Activated T-cell treated with anti-CD3 and anti-CD28 coated beads, Interleukin-2, amount 50 U/mL, for 48 hours (primary cell): ENCODE measurements at regions not wholly inside any gene's neighbourhood (a gene's known extent, or its start where the extent isn't known, plus 50 kb on each side); places are given as distances from the start of the nearest gene placed in this dataset.
A peak's percentile ranks its signal among the peaks of the same experiment; 100 is the strongest.

Source experiments
- DNase-seq, 2 experiments: peaks; one replicate each; pipeline ENCODE4 v3.0.0-alpha.2; 2020

DNA sequence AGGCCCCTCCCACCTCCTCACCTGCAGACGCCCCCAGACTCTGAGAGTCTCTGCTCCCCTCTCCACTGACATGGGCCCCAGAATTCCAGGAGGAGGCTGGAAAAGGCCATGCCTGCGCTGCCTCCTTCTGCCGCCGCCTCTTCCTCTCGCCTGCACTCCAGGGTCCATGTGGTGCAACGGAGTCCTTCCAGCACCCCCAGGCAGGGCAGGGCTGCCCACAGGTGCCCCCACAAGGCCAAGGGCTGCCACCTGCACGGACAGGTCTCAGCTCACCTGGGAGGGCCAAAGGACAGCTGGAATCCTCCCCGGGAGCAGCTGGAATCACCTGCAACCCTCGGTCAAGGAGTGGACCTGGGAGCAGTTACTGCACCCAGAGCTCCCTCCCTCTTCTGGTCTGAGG, 194.9 kb downstream of the RBFOX3 start:
- no peak for DNase-seq

DNA sequence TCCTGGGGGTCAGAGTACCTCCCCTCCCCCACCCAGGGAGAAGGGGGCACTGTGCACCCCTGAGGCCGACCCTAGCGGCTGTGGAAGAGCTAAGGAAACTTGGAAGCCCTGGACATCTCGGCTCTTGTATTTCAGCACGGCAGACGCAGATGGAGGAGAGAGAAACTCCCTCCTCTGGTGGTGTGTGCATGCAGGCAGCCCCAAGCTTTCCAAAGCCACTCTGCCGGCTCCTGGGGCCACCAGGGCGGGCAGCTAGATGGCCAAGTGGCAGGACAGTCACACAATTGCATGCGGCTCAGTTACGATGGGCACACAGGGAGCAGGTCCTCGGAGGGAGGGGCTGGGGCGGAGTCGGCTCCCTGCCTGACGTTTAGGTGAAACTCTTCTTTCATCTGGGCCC, 195.5 kb downstream of the RBFOX3 start:
- DNase-seq, result no peak

DNA sequence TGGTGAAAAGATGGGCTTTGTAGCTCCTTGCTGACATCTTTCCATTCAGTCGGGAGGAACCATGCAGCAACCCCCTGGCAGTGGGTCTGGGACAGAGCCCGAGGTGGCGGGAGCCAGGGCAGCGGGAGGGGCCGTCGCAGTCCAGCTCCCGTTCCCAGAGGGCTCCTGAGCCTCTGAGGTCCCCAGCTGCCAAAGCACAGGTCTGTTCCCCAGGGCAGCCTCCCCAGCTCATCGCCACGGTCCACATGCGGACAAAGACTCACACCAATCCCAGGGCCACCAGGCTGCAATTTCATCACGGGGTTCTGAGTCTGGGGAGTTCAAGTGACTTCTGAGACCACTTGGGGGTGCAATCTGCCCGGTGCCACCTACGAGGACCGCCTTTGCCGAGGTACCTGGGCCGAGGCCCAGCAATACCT, 196.0 kb downstream of the RBFOX3 start:
- DNase-seq, result no peak

DNA sequence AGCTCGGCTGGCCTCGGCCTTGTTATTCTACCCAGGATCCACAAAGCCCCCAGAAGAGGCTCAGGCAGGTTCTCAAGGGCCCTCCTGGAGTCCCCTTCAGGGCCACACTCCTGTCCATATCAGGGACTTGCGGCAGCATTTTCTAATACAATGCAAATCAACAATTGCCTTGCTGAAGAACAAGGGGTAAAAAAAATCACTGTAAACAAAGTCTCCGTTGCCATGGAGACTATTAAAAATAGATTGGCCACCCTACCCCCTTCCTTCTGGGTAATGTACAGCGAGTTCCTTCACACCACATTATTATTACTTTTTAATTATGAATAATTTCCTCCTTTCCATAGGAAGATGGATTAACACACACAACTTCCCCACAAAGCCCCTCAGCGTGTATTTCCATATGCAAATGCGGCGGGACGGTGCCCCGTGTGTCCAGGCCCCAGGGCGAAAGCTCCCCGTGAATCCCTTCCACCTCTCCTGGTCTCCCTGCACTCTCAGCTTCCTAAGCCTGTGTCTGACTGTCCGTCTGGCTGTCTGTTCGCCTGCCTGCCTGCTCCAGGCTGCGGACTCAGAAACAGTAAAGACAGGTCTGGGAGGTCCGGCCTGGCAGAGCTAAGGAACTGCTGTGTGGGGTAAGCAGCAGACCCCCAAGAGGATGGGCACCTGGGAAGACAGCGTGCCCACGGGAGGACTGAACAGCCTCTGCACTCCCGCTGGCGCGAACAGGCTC, 196.6 kb downstream of the RBFOX3 start:
- DNase-seq, result no peak

DNA sequence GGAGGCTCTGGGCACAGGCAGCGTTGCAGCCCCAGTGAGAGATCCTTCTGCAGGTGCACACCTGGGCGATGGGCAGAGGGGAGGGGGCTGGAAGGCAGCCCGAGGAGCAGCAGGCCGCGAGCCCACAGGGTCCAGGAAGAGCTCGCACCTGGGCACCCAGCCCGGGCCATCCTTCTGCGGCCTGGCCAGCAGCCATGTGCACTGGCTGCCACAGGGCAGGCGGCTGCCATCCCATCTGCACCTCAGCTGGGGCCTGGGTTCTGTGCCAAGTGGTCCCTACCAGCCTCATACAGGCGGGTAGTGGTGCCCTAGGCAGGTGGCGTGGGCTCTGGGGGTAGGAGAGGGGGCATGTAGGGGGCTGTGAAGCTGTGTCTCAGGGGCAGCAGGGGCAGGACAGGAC, 197.2 kb downstream of the RBFOX3 start:
- DNase-seq, result no peak

DNA sequence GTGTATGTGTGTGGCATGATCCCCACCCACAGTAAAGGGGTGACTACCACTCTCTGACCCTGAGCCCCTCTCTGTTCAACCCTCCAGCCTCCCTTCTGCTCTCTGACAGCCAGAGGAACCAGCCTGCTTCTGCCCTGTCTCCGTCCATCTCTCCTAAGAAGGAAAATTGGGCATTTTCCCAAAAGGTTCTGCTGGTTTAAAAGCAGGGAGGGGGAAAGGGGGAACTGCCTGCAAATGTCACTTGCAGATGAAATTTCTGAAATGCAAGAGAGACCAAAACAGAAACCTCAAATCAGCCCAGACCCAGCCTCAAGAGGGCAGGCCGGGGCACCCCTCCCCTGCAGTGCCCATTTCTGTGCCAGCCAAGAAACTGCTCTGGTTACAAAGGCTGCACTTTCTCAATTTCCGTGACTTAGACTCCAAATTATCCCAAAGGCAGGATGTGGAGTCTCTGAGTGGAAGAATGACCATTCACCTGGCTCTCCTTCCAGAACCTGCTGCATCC, 197.9 kb downstream of the RBFOX3 start:
- DNase-seq, result no peak

DNA sequence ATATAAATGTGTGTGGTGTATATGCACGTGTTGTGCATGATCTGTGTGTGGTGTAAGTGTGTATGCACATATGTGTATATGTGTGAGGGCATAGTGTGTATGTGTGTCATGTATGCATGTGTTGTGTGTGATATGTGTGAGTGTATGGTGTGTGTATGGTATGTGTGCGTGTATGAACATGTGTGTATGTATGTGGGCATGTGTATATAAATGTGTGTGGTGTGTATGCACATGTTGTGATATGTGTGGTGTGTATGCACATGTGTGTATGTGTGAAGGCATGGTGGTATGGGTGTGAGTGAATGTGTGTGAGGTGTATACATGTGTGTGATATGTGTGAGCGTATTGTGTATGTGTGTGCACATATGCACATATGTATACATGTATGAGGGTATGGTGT, 198.7 kb downstream of the RBFOX3 start:
- DNase-seq, result no peak

DNA sequence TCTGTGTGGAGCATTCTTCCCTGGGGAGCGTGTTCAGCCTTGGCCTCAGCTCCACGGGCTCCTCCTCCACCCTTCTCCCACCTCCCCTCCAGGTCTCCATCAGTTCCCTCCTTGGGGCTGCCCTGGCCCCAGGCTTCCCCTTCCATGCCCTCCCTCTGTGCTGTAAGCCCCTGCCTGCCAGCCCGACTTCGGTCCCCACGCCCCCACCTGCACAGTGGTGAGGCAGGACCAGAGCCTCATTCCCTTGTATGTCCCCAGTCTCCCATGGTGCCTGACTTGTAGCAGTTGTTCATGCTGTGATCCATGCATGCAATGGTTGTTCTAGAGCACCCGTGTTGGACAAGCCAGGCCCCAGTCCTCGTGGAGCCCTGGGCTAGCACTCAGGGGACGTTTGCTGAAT, 199.4 kb downstream of the RBFOX3 start:
- no peak for DNase-seq

DNA sequence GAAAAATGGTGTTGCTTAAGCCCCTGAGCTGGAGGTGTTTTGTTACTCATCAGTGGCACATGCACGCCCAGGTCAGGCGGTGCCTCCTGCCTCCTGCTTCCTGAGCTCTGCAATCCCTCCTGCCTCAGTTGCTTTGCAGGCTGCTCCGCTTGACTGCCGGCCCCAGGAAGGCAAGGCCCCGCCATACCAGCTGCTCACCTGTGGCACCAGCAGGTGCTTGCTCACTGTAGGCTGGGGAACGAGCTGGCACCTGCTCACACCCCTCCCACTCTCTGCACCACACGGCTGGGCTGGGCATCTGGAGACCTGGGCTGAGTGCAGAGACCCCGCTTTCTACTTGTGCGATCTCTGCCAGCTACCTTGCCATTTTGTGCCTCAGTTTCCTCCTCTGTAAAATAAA, 200.2 kb downstream of the RBFOX3 start:
- DNase-seq, result no peak

DNA sequence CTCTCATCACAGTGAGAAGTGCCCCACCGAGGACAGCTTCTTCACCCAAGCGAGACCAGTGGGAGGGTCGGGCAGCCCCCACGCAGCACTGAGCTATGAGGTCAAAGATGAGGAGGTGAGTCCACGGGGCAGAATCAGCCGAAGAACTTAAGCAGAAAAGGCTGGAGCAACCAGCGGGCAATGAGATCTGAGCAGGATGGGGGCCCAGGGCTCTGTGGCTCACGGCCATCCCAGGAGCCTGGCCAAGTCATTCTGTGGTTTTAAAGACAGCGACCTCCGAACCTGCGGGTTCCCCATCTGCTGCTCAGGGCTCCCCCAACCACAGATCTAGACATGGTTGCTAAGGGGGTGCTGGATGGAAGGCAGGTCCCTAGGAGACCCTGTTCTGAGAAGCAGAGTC, 202.6 kb downstream of the RBFOX3 start:
- DNase-seq, result no peak

DNA sequence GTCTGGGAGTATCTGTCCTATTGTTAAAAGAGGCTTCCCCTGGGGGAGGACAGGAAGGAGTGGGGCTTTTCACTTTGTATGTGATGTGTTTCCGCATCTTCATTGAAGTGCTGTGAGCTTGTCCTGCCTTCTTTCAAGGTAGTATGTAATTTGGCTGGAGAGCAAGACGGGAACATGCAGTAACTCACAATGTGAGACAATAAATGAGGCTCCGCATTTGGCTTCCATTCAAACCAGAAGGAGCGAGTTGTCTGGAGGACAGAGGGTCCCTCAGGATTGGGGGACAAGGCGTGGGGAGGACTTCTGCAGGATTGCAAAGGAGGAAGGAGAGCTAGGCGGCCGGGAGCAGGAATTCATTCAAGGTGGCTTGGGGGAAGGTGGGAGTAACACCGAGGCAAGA, 203.5 kb downstream of the RBFOX3 start:
- DNase-seq, result no peak

DNA sequence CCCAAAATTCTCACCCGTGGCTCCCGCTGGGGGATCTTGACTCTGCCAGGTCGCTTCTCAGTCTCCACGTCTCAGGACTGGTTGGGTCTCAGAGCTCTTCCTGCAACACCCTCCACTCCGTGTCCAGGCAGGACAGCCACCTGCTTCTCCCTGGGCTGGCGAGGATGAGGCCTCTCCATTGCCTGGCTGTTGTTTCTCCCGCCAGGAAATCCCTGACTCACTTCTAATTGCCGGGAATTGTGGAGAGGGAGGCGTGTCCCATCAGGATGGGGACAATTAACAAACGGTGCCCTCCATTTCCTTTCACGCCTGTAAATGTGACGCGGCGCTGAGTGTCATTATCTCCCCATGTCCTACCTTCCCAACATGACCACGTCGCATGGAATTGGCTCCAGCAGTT, 204.5 kb downstream of the RBFOX3 start:
- DNase-seq, result no peak

DNA sequence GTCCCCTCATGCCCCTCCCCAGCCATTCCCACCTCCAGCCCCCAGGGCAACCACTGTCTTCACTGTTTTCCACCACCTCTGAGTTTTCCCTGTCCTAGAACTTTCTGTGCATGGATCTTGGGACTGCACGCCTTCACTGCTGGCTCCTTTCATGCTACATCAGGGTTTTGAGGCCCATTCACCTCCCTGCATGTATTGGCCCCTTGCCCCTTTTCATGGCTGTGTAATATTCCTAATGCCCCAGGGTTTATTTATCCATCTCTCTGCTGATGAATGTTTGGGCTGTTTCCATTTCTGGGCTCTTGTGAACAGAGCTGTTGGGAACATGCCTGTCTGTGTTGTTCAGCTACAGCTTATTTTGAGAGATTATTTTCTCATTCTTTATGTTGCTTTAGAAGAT, 205.0 kb downstream of the RBFOX3 start:
- no peak for DNase-seq

DNA sequence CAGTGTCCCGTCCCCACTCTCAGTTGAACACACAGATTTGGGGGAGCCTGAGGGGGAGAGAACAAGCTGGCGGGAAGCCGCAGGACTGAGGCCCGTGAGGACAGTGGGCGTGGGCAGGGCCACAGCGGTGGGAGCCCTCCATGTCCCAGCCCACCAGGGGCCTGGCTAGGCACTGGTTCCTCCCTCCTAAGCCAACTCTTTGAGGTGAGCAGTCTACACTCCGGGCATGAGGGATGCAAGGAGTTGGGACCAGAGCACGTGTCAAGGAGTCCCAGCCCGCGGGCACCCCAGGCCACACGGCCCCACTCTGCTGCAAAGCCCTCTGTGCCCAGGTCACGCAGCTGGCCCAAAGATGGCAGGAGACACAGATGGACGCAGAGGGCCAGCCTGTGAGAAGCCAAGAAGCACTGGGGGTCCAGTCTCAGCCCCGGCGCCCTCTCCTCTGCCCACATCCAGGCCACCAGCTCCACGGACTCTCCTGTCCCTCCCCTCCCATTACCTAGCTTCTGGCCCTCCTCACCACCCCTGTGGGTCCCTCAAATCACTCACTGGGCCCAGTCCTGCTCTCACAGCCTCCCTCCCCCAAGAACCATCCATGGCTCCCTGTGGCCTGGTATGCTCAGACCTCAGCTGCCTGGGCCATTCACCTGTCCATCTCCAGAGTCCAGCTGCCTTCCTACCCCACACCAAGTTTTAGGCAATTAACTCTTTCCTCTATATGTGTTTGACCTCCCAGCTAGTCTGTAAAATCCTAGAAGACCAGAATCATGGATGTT, 206.5 kb downstream of the RBFOX3 start:
- DNase-seq, result no peak

DNA sequence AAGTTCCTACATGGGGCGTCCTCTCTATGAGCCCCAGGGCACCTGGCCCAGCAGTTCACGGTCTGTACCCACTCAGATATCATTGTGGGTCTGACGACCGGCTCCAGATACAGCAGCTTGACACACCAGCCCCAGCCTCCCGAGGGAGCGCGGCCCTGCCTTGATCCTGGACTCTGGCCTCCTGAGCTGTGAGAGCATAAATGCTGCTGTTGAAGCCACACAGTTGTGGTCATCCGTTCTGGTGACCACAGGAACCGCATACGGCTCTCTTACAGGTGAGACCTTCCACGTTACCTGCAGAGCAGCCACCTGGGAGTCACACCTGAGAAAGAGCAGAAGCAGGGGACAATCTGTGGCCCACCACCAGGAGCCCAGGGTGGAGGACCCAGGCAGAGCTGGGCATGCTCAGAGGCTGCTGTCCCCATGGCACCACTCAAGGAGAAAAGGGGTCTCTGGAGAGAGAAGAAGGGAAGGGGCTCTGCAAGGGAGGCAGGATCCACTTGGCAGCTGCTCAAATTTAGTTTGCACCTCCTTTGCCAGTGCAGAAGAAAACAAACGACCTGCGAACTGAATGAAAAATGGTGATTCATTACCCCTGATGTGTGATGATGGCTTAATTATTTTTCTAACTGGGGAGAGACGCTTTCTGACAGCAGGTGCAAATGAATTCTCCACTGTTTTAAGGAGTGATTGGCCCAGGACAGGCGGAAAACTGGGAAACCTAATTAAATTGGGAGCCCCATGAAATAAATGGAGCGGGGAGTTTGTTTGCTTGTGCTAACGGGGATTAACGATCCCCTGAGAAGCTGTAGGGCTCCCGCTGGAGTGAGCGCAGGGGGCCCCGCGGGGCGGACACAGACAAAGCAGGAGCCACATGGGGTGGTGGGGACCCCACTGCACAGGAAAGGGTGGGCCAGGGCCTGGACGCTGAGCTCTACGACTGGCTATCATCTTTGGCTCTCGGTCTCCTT, 208.9 kb downstream of the RBFOX3 start:
- DNase-seq, result no peak

DNA sequence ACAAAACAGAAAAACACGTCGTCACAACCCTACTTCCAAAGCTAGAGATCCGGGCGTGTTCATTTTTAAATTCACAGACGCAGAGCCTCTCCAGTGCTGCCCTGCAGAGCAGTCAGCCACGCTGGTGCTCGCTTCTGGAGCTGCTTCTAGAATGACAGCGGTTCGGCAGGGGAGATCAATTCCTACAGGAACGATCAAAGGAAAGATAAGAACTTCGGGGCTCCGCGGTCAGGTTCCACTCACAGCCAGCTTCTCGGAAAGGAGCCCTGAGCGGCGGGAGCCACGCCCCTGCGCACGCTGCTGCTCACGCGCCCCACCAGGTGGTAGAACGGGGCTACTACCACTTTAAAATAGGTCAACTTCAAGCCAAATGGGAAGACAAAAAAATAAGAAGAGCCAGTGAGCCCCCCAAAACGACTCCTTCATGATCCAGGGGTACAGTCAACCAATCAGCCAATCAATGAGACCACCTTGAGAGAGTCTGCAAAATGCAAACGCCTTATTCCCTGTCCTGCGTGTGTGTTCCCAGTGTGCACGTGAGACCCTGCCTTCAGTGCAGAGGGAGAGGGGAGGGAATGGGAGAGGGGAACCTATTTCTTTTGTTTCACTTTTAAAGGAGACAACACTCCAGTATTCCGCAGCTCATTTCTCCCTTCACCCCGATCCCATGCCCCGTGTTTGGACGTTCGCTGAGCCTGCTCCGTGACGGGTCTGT, 209.7 kb downstream of the RBFOX3 start:
- DNase-seq, result peak; percentile 87

DNA sequence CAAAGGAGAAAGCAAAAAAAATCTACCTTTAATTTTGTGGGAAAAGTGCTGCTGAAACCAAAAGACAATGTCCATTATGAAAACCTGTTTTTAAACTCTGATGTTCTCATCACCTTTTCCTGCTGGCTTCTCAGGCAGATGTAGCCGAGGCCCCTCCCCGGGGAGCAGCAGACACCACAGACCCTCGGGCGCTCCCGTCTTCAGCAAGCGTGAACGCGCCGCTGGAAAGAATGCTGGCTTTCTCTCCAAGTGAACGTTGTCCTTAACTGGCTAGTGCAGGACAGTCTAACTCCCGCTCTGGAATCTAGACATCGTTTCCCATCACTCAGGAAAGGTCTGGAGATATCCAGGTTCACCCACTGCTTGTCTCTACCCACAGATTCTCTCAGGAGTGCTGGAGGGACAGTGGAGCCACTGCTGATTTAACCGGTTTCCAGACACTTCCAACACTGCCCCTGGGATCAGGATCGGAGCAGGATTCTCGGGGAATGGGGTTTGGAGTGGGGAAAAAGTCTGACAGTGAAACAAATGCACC, 211.2 kb downstream of the RBFOX3 start:
- no peak for DNase-seq

DNA sequence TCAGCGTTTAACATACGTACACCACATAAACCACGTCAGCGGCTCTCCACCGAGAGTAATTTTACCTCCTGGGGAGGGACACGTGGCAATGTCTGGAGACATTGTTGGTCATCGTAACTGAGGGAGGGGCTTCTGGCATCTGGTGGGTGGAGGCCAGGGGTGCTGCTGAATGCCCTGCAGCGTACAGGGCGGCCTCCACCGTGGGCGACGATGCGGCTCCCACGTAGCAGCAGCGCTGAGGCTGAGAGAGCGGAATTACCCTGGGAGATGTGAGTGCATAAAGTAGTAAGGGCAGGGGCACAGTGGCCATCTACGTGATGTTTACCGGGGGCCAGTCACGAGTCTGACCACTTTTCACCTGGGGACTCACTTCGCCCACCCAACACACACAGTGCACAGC, 212.4 kb downstream of the RBFOX3 start:
- no peak for DNase-seq

DNA sequence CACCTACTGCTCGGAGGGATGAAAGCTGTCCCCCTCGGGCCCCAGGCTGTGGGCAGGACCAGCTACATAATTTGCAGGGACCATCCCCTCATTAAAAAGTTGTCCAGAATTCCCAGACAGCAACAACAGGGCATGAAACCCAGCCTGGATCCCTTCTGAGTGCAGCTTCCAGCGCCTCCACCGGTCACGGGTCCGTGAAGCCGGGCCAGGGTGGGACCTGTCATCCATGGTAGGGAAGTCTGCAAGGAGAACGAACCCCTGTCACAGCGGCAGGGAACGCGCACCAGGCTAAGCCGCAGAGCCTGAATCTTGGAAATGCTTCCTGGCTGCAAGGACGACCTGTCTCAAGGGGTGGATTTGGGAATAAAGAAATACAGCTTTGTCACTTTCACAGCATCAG, 214.2 kb downstream of the RBFOX3 start:
- DNase-seq, result no peak

DNA sequence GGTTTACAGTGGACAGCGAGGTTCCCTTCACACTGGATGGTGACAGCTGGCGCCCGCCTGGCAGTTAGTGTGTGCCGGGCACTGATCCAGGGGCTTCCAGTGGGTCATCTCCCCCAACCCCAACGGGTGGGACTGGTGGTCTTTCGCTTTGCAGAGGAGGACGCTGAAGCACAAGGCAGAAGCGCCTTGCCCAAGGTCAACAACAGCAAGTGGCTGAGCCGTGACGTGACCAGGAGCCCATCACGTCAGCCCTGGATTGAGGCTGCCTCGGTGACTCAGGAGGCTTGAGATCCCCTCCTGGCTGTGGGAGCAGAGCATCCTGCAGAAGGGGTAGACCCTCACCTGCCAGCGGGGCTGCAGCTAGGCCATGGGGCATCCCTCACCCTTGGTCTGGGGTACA, 215.3 kb downstream of the RBFOX3 start:
- DNase-seq, result no peak

DNA sequence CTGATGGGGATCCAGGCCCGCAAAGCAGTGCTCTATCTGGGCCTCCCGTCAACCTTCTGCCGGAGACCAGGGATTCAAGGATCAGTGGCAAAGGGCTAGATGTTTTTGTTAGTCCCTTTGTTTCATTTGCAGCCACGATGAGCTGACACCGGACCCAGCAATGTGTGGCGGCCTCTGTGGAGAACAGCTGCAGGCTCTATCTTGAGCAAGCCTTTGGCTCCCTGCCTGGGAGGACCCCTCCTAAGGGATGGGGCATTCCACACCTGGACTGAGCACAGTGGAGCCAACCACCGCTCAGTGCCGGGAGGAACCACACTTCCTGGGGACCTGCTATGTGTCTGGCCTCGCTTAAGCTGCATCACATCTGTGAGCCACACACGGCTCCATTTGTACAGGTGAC, 215.8 kb downstream of the RBFOX3 start:
- DNase-seq, result no peak

DNA sequence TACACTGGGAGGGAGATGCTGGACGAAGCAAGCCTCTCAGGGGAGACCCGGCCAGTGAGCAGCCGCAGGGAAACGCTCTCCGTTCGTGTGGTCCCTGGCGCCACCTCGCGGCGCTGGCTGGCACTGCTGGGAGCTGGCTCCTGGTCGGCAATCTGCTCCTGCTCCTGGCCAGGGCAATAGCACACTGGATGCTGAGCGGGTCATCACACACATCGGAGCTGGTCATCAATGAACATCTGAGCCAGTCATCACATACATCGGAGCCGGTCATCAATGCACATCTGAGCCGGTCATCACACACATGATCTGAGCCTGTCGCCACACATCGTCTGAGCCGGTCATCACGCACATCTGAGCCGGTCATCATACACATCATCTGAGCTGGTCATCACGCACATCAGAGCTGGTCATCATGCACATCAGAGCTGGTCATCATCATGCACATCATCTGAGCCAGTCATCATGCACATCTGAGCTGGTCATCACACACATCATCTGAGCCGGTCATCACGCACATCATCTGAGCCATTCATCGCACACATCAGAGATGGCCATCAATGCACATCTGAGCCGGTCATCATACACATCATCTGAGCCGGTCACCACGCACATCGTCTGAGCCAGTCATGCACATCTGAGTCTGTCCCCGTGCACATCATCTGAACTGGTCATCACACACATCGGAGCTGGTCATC, 217.3 kb downstream of the RBFOX3 start:
- DNase-seq, result peak; percentile 84 to 86
